Stimulated activated CD4-positive, alpha-beta T cell treated with anti-CD3 and anti-CD28 coated beads, Interleukin-4, amount 100 ng/mL, for 24 hours (primary cell): ENCODE measurements at regions not wholly inside any gene's neighbourhood (a gene's known extent, or its start where the extent isn't known, plus 50 kb on each side); places are given as distances from the start of the nearest gene placed in this dataset.
"Not testable (repeated sequence)": the region's sequence is repeated elsewhere in the genome, so short reads cannot be mapped to it uniquely, and the experiment has no call there.

ENCODE experiments used
- DNase-seq: peaks from one replicate; pipeline ENCODE4 v3.0.0-alpha.2; 2020

DNA sequence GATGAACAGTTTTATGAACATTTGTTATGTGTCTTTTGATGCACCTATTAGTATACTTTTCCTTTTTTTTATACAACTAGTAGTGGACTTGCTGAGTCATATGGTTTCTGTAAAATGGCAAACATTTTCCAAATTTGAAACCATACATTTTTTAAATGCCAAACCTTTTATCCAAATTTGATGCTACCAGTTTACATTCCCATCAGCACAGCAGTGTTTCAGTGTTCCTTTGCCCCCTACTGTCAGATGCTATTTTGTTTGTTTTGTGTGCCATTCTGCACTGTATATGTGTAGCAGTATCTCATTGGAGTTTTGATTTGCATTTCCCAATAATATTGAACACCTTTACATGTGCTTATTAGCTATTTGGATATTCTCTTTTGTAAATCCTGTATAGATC, 219.4 kb downstream of the TANC2 start:
- no peak for DNase-seq

GRCh38 chr17:63189082-63189481, 223.0 kb downstream of the TANC2 start:
- no peak for DNase-seq

DNA sequence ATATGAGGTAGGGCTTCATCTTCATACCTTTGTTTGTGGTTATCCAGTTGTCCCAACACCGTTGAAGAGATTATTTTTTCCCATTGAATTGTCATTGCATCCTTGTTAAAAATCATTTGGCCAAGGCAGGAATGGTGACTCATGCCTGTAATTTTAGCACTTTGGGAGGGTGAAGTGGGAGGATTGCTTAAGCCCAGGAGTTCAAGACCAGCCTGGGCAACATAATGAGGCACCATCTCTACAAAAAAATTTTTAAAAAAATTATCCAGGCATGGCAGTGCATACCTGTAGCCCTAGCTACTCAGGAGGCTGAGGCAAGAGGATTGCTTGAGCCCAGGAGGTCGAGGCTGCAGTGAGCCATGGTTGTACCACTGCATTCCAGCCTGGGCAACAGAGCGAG, 223.9 kb downstream of the TANC2 start:
- no peak for DNase-seq

GRCh38 chr17:63190821-63191370, 224.9 kb downstream of the TANC2 start:
- DNase-seq = no peak

DNA sequence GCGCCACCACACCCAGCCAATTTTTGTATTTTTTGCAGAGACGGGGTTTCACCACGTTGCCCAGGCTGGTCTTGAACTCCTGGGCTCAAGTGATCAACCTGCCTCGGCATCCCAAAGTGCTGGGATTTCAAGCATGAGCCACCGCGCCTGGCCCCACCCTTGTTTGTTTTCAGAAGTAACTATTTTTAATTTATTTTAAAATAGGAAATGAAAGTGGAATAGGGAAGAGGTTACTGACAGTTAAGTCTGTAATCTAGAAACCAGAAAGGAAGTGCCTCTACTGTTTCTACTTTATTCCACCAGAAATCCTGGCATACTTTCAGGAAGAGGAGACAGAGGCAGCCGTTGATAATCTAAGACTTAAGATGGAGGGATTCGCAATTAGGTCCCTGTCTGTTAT, 225.6 kb downstream of the TANC2 start:
- DNase-seq = no peak

- no peak for DNase-seq
Measured at GRCh38 chr17:63193827-63194226, 227.8 kb downstream of the TANC2 start.

- DNase-seq = no peak
Measured at GRCh38 chr17:63196772-63197335, 230.8 kb downstream of the TANC2 start.

GRCh38 chr17:63203652-63204051, 237.6 kb downstream of the TANC2 start:
- no peak for DNase-seq

DNA sequence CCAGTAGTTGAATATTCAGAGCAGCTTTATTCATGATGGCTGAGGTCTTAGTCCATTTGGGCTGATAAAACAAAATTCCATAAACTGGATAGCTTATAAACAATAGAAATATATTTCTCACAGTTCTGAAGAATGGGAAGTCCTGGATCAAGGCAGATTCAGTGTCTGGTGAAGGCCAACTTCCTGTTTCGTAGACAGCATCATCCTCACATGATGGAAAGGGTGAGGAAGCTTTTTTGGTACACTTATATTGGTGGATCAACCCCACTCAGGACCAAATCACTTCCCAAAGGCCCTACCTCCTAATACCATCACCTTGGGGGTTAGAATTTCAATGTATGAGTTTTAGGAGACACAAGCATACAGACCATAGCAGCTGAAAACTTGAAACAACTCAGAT, 224.2 kb downstream of the CYB561 start:
- DNase-seq = no peak

DNA sequence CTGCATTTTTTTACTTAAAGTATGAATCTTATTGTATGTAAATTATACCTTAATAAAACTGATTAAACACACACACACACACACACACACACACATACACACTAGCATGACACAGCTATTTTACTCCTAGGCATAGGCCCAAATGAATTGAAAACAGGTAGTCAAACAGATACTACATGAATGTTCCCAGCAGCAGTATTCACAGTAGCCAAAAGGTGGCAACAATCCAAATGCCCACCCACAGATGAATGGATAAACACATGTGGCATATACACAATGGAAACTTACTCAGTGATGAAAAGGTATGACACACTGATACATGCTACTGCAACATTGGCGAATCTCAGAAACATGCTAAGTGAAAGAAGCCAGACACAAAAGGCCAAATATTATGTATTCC, 223.5 kb downstream of the CYB561 start:
- DNase-seq = peak; percentile 34

GRCh38 chr17:63223212-63223911, 222.7 kb downstream of the CYB561 start:
- DNase-seq = no peak

- DNase-seq = no peak
Measured at GRCh38 chr17:63224644-63225043, 221.5 kb downstream of the CYB561 start.

DNA sequence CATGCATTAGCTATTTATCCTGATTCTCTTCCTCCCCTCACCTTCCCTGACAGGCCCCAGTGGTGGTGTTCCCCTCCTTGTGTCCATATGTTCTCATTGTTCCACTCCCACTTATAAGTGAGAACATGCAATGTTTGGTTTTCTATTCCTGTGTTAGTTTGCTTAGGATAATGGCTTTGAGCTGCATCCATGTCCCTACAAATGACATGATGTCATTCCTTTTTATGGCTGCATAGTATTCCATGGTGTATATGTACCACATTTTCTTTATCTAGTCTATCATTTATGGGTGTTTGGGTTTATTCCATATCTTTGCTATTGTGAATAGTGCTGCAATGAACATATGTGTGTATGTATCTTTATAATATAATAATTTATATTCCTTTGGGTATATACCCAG, 219.4 kb downstream of the CYB561 start:
- not testable (repeated sequence) for DNase-seq

DNA sequence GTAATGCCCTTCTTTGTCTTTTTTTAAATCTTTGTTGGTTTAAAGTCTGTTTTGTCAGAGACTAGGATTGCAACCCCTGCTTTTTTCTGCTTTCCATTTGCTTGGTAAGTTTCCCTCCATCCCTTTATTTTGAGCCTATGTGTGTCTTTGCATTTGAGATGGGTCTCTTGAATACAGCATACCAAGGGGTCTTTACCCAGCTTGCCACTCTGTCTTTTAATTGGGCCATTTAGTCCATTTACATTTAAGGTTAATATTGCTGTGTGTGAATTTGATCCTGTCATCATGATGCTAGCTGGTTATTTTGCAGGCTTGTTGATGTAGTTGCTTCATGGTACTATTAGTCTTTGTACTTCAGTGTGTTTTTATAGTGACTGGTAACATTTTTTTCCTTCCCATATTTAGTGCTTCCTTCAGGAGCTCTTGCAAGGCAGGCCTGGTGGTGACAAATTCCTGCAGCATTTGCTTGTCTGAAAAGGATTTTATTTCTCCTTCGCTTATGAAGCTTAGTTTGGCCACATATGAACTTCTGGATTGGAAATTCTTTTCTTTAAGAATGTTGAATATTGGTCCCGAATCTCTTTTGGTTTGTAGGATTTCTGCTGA, 215.0 kb downstream of the CYB561 start:
- DNase-seq = not testable (repeated sequence)

GRCh38 chr17:63232565-63233310, 213.4 kb downstream of the CYB561 start:
- DNase-seq = no peak

DNA sequence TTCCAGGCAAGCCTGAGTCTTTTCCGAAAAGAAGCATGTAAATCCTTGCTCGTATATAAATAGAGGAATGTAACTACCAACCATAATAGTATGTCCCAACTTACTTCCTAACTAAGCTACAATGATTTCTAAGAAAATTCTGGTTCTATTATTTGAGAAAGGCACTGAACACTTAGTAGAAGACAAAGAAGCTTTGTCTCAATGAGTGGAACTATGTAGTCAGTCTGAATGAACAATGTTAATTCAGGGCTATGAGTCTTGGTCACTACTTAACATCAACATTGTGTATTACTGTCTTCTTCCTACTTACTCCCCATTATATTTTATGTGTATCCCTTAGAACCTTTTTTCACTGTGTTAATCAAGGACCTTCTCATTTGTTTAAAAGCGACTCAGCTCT, 206.0 kb downstream of the CYB561 start:
- DNase-seq = no peak

DNA sequence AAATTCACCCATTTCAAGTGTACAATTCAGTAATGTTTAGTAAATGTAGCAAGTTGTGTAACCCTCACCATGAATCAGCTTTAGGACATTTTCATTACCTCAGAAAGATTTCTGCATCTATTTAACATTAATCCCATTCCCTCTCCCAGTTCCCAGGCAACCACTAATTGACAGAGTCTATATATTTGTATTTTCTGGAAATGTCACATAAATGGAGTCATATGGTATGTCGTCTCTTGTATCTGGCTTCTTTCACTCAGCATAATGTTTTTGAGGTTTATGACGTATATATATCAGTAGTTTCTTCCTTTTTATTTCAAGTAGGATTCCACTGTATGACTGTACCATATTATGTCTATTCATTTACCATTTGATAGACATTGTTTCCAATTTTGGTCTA, 199.8 kb downstream of the CYB561 start:
- DNase-seq = no peak

DNA sequence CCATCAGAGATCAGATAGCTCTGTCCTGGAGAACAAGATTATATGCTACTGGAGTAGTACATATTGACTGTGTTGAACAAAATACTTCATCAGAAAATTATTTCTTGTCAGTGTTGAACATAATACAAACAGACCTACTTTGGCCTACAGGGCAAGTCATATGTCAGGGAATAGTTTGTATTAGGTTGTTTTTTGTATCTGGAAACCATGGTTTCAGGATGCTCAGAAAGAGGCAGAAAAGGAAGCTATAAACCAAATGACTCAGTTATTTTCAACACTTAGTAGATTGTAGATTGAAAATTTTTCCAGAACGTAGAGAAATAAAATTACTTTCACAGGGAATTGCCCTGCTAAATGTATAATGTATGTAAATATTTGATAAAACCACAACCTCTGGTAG, 198.4 kb downstream of the CYB561 start:
- DNase-seq = no peak

- DNase-seq = no peak
Measured at GRCh38 chr17:63249256-63250004, 196.7 kb downstream of the CYB561 start.

GRCh38 chr17:63250830-63251229, 195.3 kb downstream of the CYB561 start:
- DNase-seq = no peak

DNA sequence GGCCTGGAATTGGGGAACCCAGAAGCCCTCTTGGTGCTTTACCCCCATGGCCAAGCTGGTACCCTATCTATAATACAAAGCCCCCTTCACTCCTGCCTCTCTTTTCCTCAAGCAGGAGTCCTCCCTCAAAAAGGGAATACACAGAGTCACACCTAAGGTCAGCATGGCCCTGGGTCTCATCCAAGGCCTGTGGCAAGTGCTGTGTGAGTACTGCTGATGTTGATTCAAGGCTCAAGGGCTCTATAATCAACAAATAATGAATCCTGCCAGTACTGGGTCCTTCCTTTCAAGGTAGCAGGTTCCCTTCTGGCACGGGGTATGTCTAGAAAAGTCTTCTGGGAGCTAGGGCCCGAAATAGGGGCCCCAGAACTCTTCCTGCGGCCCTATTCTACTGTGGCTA, 187.3 kb downstream of the CYB561 start:
- DNase-seq = no peak

GRCh38 chr17:63262751-63263476, 183.2 kb downstream of the CYB561 start:
- no peak for DNase-seq
